Cerebellar cortex (tissue), 1 donor: ENCODE measurements at regions not wholly inside any gene's neighbourhood (a gene's known extent, or its start where the extent isn't known, plus 50 kb on each side); places are given as distances from the start of the nearest gene placed in this dataset.

Experiments used
- DNase-seq: peaks from one replicate; pipeline ENCODE4 v3.0.0-alpha.2; 2015; ENCODE audit warnings: low spot score

DNA sequence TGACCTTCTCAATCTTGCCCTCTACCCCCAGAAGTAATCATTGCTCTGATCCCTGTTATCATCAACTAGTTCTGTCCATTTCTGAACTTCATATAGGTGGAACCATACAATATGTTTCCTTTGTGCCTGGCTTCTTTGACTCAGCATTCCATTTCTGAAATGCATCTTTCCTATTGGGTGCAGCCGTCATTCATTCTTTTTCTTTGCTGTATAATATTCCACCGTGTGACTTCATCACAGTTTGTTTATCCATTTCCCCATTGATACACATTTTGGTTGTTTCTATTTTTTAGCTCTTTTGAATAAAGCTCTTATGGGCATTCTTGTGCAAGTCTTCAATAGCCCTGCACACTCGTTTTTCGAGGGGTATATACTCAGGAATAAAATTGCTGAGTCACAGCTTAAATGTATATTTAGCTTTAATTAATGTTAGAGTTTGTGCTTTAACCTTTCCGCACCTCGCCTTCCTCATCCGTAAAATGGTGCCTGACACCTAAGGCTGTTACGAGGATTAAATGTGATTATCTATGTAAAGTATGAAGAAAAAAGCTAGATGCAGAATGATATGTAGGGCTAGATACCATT, 491.6 kb downstream of the MIAT start:
- no peak for DNase-seq

DNA sequence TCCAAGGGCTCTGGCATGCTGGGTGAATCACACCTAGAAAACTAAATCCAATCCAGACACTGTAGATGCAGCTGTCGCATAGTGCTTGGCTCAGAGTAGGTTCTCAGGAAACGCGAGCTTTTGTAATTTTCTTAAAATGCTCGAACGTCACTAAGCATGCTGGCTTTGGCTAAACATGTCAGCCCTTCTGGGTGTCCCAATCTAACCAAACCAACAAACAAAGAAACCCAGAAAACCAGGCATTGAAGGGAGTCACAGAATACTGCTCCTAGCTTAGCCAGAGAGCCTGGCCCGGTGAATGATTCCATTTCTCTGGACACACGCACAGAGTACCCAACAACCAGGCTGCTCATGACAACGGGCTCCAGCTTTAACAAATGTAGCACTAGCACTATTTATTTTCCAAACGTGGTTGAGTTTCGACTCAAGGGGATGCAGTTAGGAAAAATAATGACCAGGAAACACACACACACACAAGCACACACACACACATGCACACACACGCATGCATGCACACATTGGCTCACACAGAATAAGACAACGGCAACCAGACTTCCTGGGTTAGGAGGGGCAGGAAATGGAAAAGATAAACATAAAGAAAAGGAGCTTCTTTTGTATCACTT, 492.6 kb downstream of the MIAT start:
- DNase-seq, result no peak

DNA sequence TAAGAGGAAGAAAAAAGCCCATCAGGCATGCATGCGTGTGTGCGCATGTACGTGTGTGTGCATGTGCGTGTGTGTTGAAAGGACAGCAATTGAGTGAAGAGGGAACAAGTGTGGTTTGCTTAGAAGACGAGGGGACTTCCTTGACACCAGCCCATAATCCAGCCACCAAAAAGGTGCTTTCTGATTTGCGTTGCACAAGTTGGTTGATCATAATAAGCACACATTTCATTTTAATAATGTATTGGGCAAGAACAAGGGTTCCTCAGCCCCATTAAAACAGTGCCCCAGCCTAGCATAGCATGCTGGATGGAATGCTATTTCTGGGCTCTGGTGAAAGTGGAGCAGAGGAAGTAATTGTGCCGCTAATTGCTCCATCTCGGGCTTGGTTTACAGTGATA, 493.2 kb downstream of the MIAT start:
- DNase-seq, result no peak

DNA sequence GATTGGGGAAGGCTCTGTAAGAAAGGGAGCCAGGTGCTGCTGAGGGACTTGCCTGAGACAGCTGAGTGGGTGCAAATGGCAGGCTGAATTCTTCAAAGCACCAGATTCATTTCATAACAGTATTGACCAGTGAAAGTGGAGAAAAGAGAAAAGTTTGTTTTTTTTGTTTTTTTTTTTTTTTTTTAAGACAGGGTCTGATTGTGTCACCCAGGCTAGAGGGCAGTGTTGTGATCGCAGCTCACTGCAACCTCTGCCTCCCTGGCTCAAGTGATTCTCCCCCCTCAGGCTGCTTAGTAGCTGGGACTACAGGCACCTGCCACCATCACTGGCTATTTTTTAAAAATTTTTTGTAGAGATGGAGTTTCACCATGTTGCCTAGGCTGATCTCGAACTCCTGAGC, 494.0 kb downstream of the MIAT start:
- no peak for DNase-seq

DNA sequence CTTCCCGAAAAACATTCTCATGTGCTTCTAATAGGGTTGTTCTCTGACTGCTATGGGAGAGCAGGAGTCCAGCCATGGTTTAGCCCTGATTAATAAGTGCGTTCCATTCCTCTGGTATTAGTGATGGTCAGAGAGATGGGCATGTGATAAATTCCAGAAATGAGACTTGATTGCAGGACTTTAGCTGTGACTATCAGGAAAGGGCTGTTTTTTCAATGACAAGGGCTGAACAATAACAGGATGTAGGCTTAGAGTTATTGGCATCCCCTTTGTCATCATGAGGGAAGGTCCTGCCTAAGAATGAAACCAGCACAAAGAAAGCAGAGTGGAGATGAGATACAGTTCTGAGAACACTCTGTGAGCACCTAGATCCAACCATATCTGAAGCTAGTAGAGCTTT, 494.6 kb downstream of the MIAT start:
- DNase-seq, result no peak

DNA sequence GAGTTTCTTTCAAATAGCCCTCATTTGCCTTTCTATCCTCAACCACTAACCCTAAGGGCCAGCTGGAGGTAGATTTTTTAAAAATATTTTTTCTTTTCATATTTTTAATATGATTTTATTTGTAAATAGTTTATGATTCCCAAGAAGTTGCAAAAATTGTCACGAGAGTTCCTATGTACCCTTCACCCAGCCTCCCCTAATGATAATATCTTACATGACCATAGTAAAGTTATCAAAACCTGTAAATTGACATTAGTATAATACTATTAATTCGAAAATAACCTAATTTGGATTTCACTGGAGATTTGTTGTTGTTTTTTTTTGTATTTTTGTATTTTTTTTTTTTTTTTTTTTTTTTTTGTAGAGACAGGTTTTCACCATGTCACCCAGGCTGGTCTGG, 495.5 kb downstream of the MIAT start:
- DNase-seq, result no peak

DNA sequence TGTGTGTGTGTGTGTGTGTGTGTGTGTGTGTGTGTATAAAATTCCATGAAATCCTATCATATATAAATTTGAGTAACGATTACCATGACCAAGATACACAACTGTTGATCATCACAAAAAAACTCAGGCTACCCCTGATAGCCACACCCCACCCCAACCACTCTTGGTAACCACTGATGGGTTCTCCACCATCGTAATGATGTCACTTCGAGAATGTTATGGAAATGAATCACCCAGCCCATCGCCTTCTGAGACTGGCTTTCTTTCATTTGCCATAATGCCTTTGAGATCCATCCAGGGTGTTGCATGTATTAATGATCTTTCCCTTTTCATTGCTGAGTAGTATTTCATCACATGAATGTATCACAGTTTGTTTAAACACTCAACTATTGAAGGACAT, 496.0 kb downstream of the MIAT start:
- DNase-seq, result no peak

DNA sequence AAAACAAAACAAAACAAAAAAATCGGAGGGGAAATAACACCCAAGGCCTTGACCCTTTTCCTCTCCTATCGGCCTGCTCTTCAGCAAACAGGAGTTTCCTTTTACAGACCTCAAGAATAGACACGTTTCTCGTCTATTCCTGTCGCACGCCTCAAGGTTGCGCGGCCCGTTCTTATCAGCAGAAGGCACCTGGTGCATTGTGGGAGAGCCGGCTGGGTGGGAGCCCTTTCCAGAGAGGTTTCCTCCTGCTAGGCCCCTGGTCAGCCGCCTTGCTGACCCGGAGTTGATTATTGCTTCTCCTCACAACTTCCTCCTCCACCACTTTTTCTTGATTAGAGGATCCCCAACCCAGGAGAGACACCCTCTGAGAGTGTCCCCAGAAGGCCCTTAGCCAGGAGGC, 497.3 kb downstream of the MIAT start:
- no peak for DNase-seq

DNA sequence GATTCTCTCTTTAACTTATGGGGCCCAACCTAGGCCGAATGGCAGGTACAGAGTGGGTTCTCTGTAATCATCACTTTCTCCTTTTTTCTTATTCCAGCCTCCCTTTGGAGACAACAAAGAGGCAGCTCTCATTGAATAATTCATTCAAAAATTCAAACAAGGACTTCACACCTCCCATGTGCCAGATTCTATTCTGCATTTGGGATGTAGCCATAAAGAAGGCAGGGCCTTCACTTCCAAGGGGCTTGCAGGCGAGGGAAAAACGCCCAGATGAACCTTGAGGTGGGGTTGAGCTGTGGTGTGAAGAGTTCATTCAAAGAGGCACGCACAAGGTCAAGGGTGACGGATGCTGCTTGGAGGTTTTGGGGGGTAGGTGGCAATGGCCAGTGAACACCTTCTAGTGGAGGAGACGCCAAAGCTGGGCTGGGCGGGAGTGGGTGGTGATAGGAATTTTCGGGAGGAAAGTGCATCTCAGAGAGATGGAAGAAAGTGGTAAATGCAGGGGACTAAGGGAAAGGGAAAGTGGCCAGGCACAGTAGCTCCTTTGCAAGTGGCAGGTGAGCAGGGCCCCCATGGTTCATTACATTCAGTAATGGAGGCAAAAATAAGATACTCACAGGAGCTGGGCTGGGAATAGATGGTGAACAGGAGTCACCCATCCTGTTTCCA, 499.6 kb downstream of the MIAT start:
- DNase-seq, result no peak

DNA sequence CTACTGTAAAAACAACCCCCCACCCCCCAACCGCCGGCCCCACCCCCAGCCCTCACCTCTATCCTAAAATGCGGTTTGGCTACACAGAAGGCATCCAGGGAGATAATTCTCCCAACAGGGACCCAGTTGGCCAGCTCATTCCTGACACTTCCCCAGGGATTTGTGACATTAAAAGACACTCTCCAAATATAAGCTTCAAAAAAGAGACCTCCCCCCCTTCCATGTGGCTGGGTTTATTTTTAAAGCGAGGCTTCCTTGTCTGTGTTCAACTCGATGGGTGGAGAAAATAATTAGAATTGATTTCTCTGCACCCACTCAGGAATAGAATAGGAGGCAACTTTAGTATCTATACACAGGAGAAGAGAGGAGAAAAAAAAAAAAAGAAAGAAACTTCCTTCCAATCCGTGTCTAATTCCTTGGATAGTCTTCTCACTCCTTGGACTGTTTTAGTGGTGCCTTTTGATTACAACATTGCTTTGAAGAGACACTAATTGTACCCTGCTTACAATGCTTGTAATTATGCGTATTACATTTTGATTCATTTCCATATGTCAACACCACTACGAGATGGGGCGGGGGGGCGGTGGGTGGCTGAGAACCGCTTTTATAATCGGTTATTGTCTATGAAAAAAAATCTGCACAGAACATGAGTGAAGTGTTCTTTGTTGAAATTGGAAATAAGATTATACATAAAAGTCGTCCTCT, 500.4 kb downstream of the MIAT start:
- no peak for DNase-seq

DNA sequence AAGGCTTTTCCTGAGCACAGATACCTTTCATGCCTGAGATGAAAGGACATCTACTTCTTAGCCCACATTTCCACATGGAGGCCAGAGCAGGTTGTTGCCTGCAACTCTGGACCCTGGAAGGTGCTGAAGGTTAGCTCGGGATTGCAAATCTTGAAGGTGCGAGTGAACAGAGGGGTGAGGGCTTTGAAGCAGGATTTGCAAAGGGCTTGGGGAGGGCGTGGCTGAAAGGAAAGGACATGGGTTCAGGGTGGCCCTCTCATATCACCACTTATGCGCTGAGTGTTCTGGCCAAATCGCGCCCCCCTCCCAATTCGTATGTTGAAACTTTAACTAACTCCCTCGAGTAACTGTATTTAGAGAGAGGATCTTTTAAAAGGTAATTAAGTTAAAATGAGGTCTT, 501.6 kb downstream of the MIAT start:
- DNase-seq, result no peak

DNA sequence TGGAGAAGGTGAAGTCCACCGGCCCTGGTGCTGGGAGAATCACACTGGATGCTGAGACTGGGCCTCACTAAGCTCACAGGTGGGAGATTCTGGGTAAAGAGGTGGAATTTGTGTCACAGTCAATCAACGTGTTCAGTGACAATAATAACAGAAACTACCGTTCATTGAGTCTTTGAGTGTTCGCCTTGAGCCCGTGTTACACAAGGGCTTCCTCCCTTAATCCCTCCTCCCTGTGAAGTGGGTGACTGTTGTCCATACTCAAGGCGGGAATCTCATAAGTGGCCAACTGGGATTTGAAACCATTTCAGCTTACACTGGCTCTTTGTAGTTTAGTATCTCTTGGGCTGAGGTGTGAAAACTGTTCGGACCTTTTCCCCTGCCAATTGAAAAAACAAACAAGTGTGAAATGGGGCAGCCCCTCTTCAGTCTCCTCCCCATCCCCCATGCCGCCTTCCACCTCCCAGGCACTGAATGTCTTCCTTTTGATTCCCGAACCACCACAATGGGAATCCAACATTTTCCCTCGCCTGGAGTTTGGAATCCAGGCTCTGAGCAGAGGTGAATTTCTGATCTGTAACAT, 502.4 kb downstream of the MIAT start:
- DNase-seq, result no peak

DNA sequence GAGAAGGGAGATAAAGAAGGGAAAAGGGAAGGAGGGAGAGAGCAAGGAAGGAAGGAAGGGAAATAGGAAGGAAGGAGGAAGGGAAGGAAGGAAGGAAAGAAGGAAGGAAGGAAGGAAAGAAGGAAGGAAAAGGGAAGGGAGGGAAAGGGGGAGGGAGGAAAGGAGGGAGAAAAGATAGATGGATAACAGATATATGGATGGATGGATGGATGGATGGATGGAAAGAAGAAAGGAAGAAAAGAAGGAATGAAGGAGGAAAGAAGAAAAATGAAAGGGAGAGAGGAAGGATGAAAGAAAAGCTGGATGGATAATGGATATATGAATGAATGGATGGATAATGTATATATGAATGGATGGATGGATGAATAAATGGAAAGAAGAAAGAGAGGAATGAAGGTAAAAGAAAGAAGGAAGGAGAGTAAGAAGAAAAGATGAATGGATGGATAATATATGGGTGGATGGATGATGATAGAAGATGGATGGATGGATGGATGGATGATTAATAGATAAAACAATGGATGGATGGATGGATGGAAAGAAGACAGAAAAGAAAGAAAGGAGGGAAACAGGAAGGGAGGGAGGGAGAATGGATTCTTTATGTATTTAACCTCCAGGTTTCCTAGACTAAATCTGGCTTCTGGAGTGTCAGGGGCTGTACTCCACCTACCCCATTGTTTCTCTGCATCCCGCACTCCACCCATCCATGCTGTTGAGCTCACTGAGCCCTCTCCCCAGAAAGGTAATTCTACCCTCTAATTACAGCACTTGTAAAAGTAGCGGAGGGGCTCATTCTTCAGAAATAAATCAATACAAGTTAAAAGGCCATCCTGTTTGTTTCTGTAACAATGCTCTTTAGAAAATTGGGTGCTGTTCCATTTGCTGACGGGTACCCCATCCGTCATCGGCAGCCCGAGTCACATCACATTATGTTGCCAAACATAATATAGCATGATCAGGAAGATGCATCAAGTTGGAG, 506.1 kb downstream of the MIAT start:
- no peak for DNase-seq

DNA sequence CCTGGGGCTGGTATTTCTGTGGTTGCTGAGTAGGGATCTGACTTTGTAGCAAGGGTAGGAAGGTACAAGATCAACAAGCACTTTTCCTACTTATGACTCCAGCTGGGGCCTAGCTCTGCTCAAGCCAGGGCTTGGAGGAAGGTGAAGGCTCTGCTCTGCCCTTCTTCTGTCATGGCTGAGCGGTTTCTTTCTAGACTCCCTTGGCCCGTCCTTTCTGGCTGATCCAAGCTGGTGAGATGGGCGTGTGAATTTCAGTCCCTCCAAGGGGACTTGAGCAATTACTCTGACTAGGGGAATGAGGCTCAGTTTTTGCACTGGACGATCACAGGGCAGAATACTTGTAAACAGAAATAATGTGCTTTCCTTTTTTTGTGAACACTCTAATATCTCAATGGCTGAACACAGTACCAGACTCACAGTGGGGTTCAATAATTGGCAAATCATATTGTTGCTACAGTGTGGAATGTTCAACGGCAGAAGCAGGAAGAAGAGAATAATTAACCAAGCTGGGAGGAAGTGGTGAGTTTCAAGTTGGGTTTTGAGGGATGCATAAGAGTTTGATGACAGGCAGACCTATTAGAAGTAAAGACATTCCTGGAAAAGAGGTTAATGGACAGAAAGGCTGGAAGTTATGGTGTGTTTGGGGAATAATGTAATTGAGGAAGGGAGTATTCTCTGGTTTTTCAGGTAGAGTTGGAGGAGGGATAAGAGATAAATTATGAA, 507.6 kb downstream of the MIAT start:
- no peak for DNase-seq

DNA sequence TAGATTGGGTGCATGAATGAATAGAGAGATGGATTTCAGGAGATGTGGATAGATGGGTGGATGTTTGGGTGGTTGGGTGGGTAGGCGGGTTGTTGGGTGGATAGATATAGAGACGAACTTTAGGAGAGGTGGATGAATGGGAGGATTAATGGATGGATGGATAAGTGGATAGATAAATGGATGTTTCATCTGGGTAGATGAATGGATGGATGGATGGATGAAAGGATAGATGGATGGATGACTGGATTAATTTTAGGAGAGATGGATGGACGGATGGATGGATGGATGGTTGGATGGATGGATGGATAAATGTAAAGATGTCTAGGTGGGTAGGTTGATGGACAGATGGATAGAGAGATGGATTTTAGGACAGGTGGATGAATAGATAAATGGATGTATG, 511.3 kb downstream of the MIAT start:
- no peak for DNase-seq

DNA sequence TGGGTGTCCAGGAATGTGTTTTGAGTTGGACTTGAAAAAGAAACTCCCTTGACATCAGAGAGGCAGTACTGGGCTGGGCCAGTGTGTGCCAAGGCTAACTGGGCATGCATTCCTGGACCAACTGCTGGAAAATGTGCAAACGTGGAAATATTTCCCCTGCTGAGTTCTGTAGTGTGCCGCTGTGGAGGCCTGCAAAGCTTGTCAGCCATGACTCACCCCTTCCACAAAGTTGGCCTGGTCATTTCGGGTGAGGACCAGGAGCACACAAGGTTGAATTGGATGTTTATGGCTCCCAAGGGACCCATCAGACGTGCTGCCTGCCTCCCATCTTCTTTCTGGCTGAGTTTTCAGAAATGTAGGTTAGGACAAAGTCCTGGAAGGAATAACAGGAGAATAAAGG, 513.1 kb downstream of the MIAT start:
- DNase-seq, result no peak

DNA sequence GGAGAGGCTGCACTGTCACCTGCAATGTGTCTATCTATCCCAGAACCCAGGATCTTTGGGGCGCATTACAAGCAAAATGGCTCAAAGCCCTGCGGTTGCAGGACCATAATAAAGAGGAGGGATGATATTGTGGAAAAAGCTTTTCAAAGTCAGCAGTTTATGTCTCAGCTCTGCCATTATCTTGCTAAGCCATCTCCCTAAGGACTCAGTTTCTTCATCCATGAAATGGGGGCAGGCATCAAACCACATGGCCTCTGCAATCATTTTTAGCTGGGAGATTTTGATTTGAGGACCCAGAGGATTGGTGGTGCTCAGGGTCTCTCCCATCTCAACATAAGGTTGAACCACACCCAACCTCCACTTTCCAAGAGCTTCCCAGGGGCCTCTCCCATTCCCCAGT, 513.8 kb downstream of the MIAT start:
- no peak for DNase-seq

DNA sequence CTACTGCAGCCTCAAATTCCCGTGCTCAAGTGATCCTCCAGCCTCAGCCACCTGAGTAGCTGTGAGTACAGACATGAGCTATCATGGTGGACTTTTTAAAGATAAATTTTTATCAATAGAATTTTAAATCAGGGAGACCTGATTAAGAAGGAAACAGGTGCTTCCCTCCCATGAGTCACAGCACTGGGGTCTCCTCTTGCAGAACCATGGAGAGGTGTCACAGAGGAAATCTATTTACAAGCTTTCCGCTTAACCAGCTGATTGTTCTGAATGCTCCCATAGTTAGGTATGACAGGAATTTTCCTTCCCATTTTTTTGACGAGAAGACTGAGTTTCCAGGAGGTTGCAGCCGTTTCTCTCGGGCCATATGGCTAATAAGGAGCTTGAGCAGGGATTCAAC, 516.1 kb downstream of the MIAT start:
- no peak for DNase-seq

DNA sequence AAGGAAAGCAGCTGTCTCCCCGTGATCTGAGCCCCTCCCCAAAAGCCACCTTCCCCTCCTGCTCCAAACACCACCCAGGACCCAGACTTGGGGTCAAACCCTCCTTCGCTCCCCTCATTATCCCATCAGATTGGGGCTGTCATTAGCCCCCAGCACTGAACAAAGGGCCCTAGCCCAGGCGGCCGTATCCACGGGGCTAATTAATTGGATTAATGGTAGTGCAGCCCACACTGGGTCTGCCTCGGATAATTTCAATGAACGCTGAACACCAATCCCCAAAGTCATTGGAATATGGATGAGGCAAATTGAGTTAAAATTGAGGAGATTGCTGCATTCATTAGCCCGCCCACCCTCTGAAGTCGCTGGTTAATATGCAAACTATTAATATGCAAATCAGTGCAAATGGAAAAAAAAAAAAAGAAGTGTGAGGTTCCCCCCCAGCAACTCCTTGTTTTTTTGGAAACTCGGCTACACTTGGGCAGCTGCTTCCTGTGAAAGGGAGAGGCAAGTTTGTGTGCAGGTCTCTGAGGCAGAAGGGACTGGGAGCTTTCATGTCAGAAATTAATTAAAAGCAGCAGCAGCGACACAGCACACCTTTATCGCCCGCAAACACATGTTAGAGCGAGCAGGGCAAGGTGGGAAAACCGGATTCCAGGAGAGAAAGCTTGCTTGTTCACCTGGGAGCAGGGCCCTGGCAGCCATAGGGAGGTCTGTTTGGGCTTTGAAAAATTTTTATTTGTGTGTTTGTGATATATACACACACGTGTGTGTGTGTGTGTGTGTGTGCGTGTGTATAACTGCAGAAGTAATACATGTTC, 517.8 kb downstream of the MIAT start:
- no peak for DNase-seq

DNA sequence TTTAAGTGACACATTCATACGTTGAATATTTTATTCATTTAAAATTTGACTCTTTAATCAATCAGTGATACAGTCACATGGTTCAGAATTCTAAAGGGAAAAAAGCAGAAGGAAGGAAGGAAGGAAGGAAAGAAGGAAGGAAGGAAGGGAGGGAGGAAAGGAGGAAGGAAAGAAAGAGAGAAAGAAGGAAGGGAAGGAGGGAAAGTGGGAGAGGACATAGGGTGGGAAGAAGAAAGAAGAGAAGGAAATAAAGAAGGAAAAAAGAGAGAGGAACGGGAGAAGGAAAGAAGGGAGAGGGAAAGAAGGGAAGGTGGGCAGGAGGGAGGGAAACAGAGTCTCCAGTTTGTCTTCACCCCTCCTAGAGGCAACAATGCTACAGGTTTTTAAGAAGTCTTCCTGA, 518.6 kb downstream of the MIAT start:
- no peak for DNase-seq
